ENCODE measurements at regions not wholly inside any gene's neighbourhood (a gene's known extent, or its start where the extent isn't known, plus 50 kb on each side); places are given as distances from the start of the nearest gene placed in this dataset.

- TF ChIP-seq, protein P1, sequence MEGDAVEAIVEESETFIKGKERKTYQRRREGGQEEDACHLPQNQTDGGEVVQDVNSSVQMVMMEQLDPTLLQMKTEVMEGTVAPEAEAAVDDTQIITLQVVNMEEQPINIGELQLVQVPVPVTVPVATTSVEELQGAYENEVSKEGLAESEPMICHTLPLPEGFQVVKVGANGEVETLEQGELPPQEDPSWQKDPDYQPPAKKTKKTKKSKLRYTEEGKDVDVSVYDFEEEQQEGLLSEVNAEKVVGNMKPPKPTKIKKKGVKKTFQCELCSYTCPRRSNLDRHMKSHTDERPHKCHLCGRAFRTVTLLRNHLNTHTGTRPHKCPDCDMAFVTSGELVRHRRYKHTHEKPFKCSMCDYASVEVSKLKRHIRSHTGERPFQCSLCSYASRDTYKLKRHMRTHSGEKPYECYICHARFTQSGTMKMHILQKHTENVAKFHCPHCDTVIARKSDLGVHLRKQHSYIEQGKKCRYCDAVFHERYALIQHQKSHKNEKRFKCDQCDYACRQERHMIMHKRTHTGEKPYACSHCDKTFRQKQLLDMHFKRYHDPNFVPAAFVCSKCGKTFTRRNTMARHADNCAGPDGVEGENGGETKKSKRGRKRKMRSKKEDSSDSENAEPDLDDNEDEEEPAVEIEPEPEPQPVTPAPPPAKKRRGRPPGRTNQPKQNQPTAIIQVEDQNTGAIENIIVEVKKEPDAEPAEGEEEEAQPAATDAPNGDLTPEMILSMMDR (IDR thresholded peaks at IDR 0.05; ENCODE audit: extremely low read depth in 1 of 2, insufficient read depth in 1 of 2, low read depth in 1 of 2, low read length in 2 of 2), result no peak
- TF ChIP-seq MYC (IDR thresholded peaks at IDR 0.05; ENCODE audit: low read depth, low read length), result no peak
- no peak for TF ChIP-seq GATA2 (IDR thresholded peaks at IDR 0.05; ENCODE audit: insufficient read depth, insufficient read length, low read depth, low read length)
- TF ChIP-seq FOS (IDR thresholded peaks at IDR 0.05; ENCODE audit: borderline replicate concordance, insufficient read depth, low read length), result no peak
- TF ChIP-seq JUN (IDR thresholded peaks at IDR 0.05; ENCODE audit: borderline replicate concordance, insufficient read depth, insufficient read length, low read depth), result no peak
- no peak for TF ChIP-seq POLR2A (IDR thresholded peaks at IDR 0.05; ENCODE audit: low read depth, low read length)
- no peak for TF ChIP-seq EZH2 (IDR thresholded peaks at IDR 0.05; ENCODE audit: borderline replicate concordance, low read depth, low read length, severe bottlenecking)
- TF ChIP-seq POLR2AphosphoS5 (IDR thresholded peaks at IDR 0.05; ENCODE audit: insufficient read depth, low read depth, low read length), result no peak
- no peak for TF ChIP-seq MAX (IDR thresholded peaks at IDR 0.05; ENCODE audit: insufficient read depth, insufficient read length)
- H3K27me3 ChIP-seq (ENCODE audit: control insufficient read depth in 2 of 2, insufficient read depth in 2 of 2, low read length in 2 of 2), result peaks cover 0 to 6% of the 10 kb centered on the region in 2 experiments
- FAIRE-seq, result no peak
- no peak overlapping the region for H2AFZ ChIP-seq (ENCODE audit: low read depth, low read length)
- H3K79me2 ChIP-seq (ENCODE audit: control insufficient read depth, insufficient read depth, low read length), result no peaks in the 10 kb centered on the region
- H3K27ac ChIP-seq (ENCODE audit: insufficient read depth, low read depth, low read length), result no peak overlapping the region
- ChIA-PET CTCF (interaction anchor here (0.9 kb wide), 1 partner anchor 24 kb away, joined by 3 read pairs; no protein-coding TSS in a partner anchor), POLR2A (no interaction called here)
- no peaks in the 10 kb centered on the region for H4K20me1 ChIP-seq (replicated peaks; ENCODE audit: control insufficient read depth, extremely low read depth, insufficient read depth, low read length)
- H3K4me3 ChIP-seq (replicated peaks in 1 of 3; ENCODE audit: insufficient read depth in 1 of 3, low read depth in 1 of 3, low read length in 3 of 3), result no peak overlapping the region
- H3K4me1 ChIP-seq (ENCODE audit: control insufficient read depth, extremely low read depth, insufficient read depth, low read length), result no peaks in the 10 kb centered on the region
- no peaks in the 10 kb centered on the region for H3K9me3 ChIP-seq (replicated peaks; ENCODE audit: control insufficient read depth, insufficient read depth, low read length)
- intact Hi-C loops (cut with micrococcal nuclease), result no loop called here
- no TSS peak for BruUV-seq (replicated peaks)
- dilution Hi-C loops (cut with MboI; ENCODE audit: extremely low pct_ligation_motif_present, low sequenced_read_pairs), result no loop called here
- H3K36me3 ChIP-seq (ENCODE audit: control insufficient read depth in 2 of 2, extremely low read depth in 1 of 2, insufficient read depth in 2 of 2, low read length in 2 of 2), result no peaks in the 10 kb centered on the region
- H3K4me2 ChIP-seq (ENCODE audit: insufficient read depth, low read length), result no peak overlapping the region
- H3K9me1 ChIP-seq (replicated peaks; ENCODE audit: control insufficient read depth, extremely low read depth, insufficient read depth, low read length), result no peaks in the 10 kb centered on the region
- no peak overlapping the region for H3K9ac ChIP-seq (replicated peaks; ENCODE audit: extremely low read depth, insufficient read depth, low read length)
- no peak for DNase-seq (ENCODE audit: low read depth, low spot score)
These were observed 260.7 kb upstream of the ECI2 start for GRCh38 chr6:4396044-4396443.
